CD4-positive, alpha-beta T cell treated with Interferon alpha-2 for 1 hour (primary cell): ENCODE measurements at regions not wholly inside any gene's neighbourhood (a gene's known extent, or its start where the extent isn't known, plus 50 kb on each side); places are given as distances from the start of the nearest gene placed in this dataset.

Source experiments
- DNase-seq, 2 donors: peaks; one replicate each; pipeline ENCODE4 v3.0.0-alpha.2; 2020 to 2022

GRCh38 chr14:76607510-76607909, 153.8 kb upstream of the VASH1 start:
- DNase-seq: no peak

- no peak for DNase-seq
Observed at GRCh38 chr14:76612654-76613053, 148.6 kb upstream of the VASH1 start.

- DNase-seq: no peak
Observed at GRCh38 chr14:76613616-76614015, 147.7 kb upstream of the VASH1 start.

GRCh38 chr14:76615331-76615730, 145.9 kb upstream of the VASH1 start:
- DNase-seq: no peak

GRCh38 chr14:76617440-76617839, 143.8 kb upstream of the VASH1 start:
- DNase-seq: no peak

- DNase-seq: no peak
Observed at GRCh38 chr14:76636602-76637001, 124.7 kb upstream of the VASH1 start.

- no peak for DNase-seq
Observed at GRCh38 chr14:76638841-76639240, 122.4 kb upstream of the VASH1 start.

GRCh38 chr14:76639606-76640229, 121.5 kb upstream of the VASH1 start:
- DNase-seq: no peak

- DNase-seq: no peak
Observed at GRCh38 chr14:76640923-76641395, 120.3 kb upstream of the VASH1 start.

- no peak for DNase-seq
Observed at GRCh38 chr14:76641541-76641940, 119.7 kb upstream of the VASH1 start.

- no peak for DNase-seq
Observed at GRCh38 chr14:76643887-76644286, 117.4 kb upstream of the VASH1 start.

- DNase-seq: no peak
Observed at GRCh38 chr14:76644855-76645518, 116.3 kb upstream of the VASH1 start.

GRCh38 chr14:76647697-76648298, 113.5 kb upstream of the VASH1 start:
- peak; percentile 14 to 22 for DNase-seq

GRCh38 chr14:76651410-76652055, 109.7 kb upstream of the VASH1 start:
- DNase-seq: no peak

GRCh38 chr14:76653875-76654572, 107.2 kb upstream of the VASH1 start:
- DNase-seq: no peak

GRCh38 chr14:76654573-76655108, 106.6 kb upstream of the VASH1 start:
- DNase-seq: no peak

- no peak for DNase-seq
Observed at GRCh38 chr14:76655331-76655730, 105.9 kb upstream of the VASH1 start.

- DNase-seq: no peak
Observed at GRCh38 chr14:76656592-76656991, 104.7 kb upstream of the VASH1 start.

- DNase-seq: no peak
Observed at GRCh38 chr14:76657404-76657803, 103.9 kb upstream of the VASH1 start.

GRCh38 chr14:76657846-76658245, 103.4 kb upstream of the VASH1 start:
- DNase-seq: no peak

- no peak for DNase-seq
Observed at GRCh38 chr14:76662580-76662979, 98.7 kb upstream of the VASH1 start.

- DNase-seq: no peak
Observed at GRCh38 chr14:76664790-76665189, 96.5 kb upstream of the VASH1 start.

GRCh38 chr14:76666746-76667145, 94.5 kb upstream of the VASH1 start:
- no peak for DNase-seq
